Liver (tissue), 3 donors: ENCODE measurements at regions not wholly inside any gene's neighbourhood (a gene's known extent, or its start where the extent isn't known, plus 50 kb on each side); places are given as distances from the start of the nearest gene placed in this dataset.

Experiments used
- CTCF ChIP-seq: fragments of 150-350 bp; IDR thresholded peaks from 2 replicates; pipeline ENCODE4 v1.5.1; 2017; ENCODE audit warnings: improper control_type of control experiment, low read depth, low read length; ENCODE audit not compliant: missing input control
- EGR1 ChIP-seq, 2 donors: IDR thresholded peaks; 2 replicates each; pipeline ENCODE4 v1.6.1; 2016 to 2018; ENCODE audit warnings: antibody characterized with exemption in 2 of 2, low read depth in 2 of 2
- GABPA ChIP-seq, 2 donors: IDR thresholded peaks in 1 of 2; conservative IDR thresholded peaks in 1 of 2; 2 replicates each; pipeline ENCODE4 v1.6.1; 2016; ENCODE audit warnings: antibody characterized with exemption in 2 of 2, mild to moderate bottlenecking in 1 of 2, moderate library complexity in 1 of 2
- REST ChIP-seq: IDR thresholded peaks from 2 replicates; pipeline ENCODE4 v1.6.1; 2016; ENCODE audit warnings: antibody characterized with exemption, mild to moderate bottlenecking
- RXRA ChIP-seq, 2 donors: IDR thresholded peaks; 2 replicates each; pipeline ENCODE4 v1.6.1; 2017 to 2018; ENCODE audit warnings: antibody characterized with exemption in 2 of 2, mild to moderate bottlenecking in 1 of 2
- YY1 ChIP-seq: IDR thresholded peaks from 2 replicates; pipeline ENCODE4 v1.6.1; 2016; ENCODE audit warnings: antibody characterized with exemption, mild to moderate bottlenecking
- TF ChIP-seq, protein P1 (sequence below): IDR thresholded peaks from 2 replicates; pipeline ENCODE4 v1.6.1; 2016; ENCODE audit warnings: antibody characterized with exemption
- donor health status: healthy.
- donor health status: healthy.

DNA sequence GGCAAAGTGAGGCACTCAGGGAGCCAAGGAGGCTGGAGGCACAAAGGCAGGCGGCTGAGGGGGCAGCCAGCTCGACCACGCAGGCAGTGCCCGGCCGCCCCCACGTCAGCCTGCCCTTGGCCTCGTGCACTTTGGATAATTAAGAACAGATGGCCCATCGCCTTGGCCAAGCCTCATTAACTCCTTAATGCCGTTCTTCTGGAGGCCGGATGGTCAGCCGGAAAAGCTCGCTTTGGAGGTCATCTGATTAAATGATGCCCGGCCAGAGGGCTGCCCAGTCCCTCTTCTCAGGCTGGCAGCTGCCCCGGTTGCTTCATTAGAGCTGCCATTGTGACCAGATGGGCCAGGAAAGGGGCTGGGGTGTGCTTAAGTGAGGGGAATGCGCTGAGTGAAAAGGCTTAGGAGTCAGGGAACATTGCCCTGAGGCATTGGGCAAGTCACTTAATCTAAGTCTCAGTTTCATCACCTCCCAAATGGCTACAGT, 364.0 kb downstream of the NPIPA8 start:
- TF ChIP-seq GABPA (IDR thresholded peaks at IDR 0.05 in 1 of 2, conservative IDR thresholded peaks at IDR 0.05 in 1 of 2) (no peak), CTCF (no peak), EGR1 (IDR thresholded peaks at IDR 0.05; ENCODE audit: low read depth in 2 of 2) (no peak), YY1 (no peak), RXRA (IDR thresholded peaks at IDR 0.05) (no peak), REST (no peak)
- TF ChIP-seq, protein P1, sequence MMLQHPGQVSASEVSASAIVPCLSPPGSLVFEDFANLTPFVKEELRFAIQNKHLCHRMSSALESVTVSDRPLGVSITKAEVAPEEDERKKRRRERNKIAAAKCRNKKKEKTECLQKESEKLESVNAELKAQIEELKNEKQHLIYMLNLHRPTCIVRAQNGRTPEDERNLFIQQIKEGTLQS: no peak
